Pancreas (tissue), 10 donors: ENCODE measurements at regions not wholly inside any gene's neighbourhood (a gene's known extent, or its start where the extent isn't known, plus 50 kb on each side); places are given as distances from the start of the nearest gene placed in this dataset.

ENCODE experiments used
- ATAC-seq, 4 donors: fragments of 200-7000 bp; cut with Tn5 transposase; one replicate each; pipeline versions ENCODE4 v1.8.0 to v1.9.1; 2020; ENCODE audit warnings: mild to moderate bottlenecking in 4 of 4, moderate library complexity in 4 of 4
- DNase-seq, 6 donors: peaks; one replicate each; pipeline ENCODE4 v3.0.0-alpha.2; 2020
- FAIRE-seq: peaks from 2 replicates; lab custom pipeline; 2012; peaks lifted over from hg19 to GRCh38; lab: Jason Lieb, UNC
- H3K27ac ChIP-seq, 4 donors: fragments of 200-600 bp; sonication (generic); 1 replicate in 3 of 4; 2 replicates in 1 of 4; pipeline versions ENCODE4 v1.5.0 to v1.8.0; 2020
- H3K27me3 ChIP-seq, 4 donors: fragments of 200-600 bp; one replicate each; pipeline ENCODE4 v1.8.0; 2021
- H3K36me3 ChIP-seq, 3 donors: fragments of 200-600 bp; sonication (generic) in 1 of 3; one replicate each; pipeline versions ENCODE4 v1.5.0 to v1.8.0; 2020 to 2021
- H3K4me1 ChIP-seq, 3 donors: fragments of 200-600 bp; one replicate each; pipeline ENCODE4 v1.8.0; 2021
- H3K4me3 ChIP-seq, 4 donors: fragments of 200-600 bp; sonication (generic) in 2 of 4; one replicate each; pipeline versions ENCODE4 v1.5.0 to v1.8.0; 2020 to 2021
- H3K9me3 ChIP-seq, 4 donors: fragments of 200-600 bp; one replicate each; pipeline ENCODE4 v1.8.0; 2021
- WGBS, 2 donors: extraction: QIAGEN DNeasy Blood & Tissue Kit; methylation state at CpG; one replicate each; pipeline ENCODE4 v1.1.7; 2013; 5-methylcytosine and 5-hydroxymethylcytosine counted together
- intact Hi-C, 3 donors: fragments of 100-400 bp; cut with DNase I; formaldehyde crosslinking; loops; one replicate each; pipeline versions ENCODE4 v1.11.1 to v1.14.2; 2022
- TF ChIP-seq, protein P1 (sequence below), 4 donors: fragments of 200-600 bp; sonication (generic) in 3 of 4; IDR thresholded peaks; one replicate each; pipeline versions ENCODE4 v1.5.0 to v1.8.0; 2021; ENCODE audit warnings: antibody characterized with exemption in 4 of 4
- donor health status: healthy with polysubstance abuse.
- donor health status: DM: no; HTN: no; CAD: no; lungs with moderate emphysema.
- donor health status: DM: no; HTN: no; CAD: no.
- donor health status: control.
- donor health status: control.
- donor health status: Bipolar disorder and iron deficiency.
- donor health status: DM: yes; HTN: yes; CAD: no.
- donor health status: DM: no; HTN: no; CAD: no.
- donor health status: DM: no; HTN: no; CAD: no.
- donor health status: DM: yes; HTN: yes; CAD: no.

GRCh38 chr20:59453759-59454560 lies 150.4 kb upstream of the PHACTR3 start:
- ATAC-seq (no peak), DNase-seq (no peak), FAIRE-seq (no peak)
- intact Hi-C loops = loop anchor here in 1 of 3 donors (10.0 kb wide), 1 partner anchor 599 kb away; the partner anchor contains the start of genes GNAS and GNAS-AS1
- TF ChIP-seq, protein P1, sequence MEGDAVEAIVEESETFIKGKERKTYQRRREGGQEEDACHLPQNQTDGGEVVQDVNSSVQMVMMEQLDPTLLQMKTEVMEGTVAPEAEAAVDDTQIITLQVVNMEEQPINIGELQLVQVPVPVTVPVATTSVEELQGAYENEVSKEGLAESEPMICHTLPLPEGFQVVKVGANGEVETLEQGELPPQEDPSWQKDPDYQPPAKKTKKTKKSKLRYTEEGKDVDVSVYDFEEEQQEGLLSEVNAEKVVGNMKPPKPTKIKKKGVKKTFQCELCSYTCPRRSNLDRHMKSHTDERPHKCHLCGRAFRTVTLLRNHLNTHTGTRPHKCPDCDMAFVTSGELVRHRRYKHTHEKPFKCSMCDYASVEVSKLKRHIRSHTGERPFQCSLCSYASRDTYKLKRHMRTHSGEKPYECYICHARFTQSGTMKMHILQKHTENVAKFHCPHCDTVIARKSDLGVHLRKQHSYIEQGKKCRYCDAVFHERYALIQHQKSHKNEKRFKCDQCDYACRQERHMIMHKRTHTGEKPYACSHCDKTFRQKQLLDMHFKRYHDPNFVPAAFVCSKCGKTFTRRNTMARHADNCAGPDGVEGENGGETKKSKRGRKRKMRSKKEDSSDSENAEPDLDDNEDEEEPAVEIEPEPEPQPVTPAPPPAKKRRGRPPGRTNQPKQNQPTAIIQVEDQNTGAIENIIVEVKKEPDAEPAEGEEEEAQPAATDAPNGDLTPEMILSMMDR (IDR thresholded peaks at IDR 0.05) = no peak
- H3K9me3 ChIP-seq = no peaks in the 10 kb centered on the region
- 86 to 88% methylated on average over 15 of the region's 15 CpGs for WGBS, 2 donors
- H3K36me3 ChIP-seq = no peaks in the 10 kb centered on the region
- H3K4me1 ChIP-seq = peaks cover 0 to 5% (median 0%) of the 10 kb centered on the region in 3 donors
- H3K27me3 ChIP-seq = no peaks in the 10 kb centered on the region
- no peak overlapping the region for H3K27ac ChIP-seq
- no peak overlapping the region for H3K4me3 ChIP-seq

DNA sequence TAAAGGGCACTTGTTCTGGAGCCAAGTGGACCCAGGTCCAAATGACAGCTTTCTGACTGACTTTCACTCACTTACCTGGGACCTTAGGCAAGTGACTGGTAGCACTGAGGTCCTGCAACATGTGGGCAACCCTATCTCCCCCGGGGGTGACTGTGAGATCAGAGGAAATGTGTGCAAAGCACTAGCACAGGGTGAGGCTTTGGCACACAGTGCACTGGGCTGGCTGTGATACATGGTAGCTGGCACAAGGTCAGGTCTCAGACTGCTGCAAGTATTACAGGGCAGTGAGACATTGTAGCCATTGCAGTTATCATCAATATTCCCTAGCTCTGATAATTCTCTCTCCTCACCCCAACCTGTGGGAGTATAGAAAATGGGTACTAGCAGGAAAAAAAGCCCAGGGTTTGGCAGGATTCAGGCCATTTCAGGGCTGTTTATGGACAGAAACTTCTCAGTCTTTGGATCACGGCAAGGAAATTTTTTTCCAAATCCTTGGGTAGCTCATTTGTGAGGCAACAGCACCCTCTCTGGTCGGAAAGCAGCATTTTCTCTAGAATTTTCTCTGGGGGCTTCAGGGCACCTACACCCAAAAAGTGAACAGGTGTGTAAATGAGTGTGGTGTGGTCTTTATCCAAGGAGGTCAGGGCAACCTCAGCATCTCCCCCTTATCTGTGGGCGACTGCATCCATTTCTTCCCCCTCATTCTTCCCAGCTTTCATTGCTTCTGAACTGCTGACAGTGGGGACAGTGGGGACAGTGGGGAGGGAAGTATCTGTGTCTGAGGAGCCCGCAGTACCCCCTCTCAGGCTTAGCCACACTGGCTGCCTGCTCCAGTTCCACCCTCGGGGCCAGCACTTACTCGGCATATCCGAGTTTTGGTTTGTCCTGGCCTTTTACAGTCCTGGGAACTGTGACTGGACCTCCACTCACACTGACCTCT lies 148.7 kb upstream of the PHACTR3 start:
- Histone ChIP-seq H3K9me3 (no peaks in the 10 kb centered on the region), H3K4me1 (peaks cover 0 to 5% (median 0%) of the 10 kb centered on the region in 3 donors), H3K27ac (no peak overlapping the region), H3K36me3 (no peaks in the 10 kb centered on the region), H3K4me3 (no peak overlapping the region), H3K27me3 (no peaks in the 10 kb centered on the region)
- ATAC-seq (peak; percentile 69 to 94 (median 84)), FAIRE-seq (no peak), DNase-seq (peak in 4 of 6 donors; percentile 24 to 46 (median 35))
- intact Hi-C loops = loop anchor here in 1 of 3 donors (10.0 kb wide), 1 partner anchor 601 kb away; the partner anchor contains the start of genes GNAS and GNAS-AS1
- TF ChIP-seq, protein P1 (IDR thresholded peaks at IDR 0.05) = peak in 3 of 4 donors; percentile 33 to 48 (median 43)
- WGBS, 2 donors = 22 to 27% methylated on average over 8 of the region's 8 CpGs

DNA sequence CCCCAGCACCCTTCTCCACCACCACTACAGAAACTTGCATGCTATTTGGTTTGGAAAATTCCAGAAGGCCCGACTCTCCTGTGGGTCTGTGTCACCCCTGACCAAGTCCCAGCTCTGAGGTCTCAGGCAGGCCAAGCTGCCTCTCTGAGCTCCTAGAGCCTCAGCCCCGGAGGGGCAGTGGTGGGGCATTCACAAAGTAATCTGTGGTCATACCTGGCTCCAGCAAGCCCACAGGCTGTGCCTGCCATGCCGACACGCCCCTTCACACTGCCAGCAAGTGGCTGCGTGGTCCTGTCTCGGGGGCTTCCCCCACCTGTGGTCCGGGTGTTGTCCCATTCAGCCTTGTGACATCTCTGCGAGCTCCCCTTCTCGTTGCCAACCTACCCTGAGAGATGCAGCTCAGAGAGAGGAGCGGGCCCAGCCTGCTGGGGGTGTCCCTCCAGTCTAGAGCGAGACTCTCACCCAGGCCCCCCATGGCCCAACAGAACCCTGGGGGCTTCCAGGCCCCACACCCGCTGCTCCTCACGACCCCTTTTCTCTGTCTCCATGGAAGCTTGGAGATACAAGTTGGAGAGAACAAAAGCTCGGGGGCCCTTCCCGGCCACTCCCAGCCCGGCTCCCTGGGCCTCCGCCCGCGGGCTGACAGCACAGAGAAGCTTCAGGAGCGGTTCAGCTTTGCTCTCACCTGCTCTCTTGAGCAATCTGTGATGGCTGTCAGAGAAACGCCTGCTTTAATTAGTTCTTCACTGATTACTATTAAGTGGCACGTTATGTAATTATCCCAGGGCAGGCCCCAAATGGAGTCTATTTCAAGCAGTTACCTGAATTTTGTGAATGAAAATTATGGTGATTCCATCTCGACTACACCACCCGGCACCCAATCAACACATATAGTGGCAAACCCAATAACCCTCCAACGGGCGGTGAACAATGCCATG lies 147.7 kb upstream of the PHACTR3 start:
- FAIRE-seq = no peak
- peaks cover 0 to 5% (median 0%) of the 10 kb centered on the region in 3 donors for H3K4me1 ChIP-seq
- WGBS, 2 donors = 57 to 67% methylated on average over 26 of the region's 26 CpGs
- H3K36me3 ChIP-seq = no peaks in the 10 kb centered on the region
- no peak overlapping the region for H3K27ac ChIP-seq
- ATAC-seq = peak in 1 of 4 donors; percentile 9
- TF ChIP-seq, protein P1 (IDR thresholded peaks at IDR 0.05) = no peak
- no peaks in the 10 kb centered on the region for H3K9me3 ChIP-seq
- no peak for DNase-seq
- intact Hi-C loops = loop anchor here in 1 of 3 donors (10.0 kb wide), 1 partner anchor 602 kb away; the partner anchor contains the start of genes GNAS and GNAS-AS1
- no peaks in the 10 kb centered on the region for H3K27me3 ChIP-seq
- no peak overlapping the region for H3K4me3 ChIP-seq

DNA sequence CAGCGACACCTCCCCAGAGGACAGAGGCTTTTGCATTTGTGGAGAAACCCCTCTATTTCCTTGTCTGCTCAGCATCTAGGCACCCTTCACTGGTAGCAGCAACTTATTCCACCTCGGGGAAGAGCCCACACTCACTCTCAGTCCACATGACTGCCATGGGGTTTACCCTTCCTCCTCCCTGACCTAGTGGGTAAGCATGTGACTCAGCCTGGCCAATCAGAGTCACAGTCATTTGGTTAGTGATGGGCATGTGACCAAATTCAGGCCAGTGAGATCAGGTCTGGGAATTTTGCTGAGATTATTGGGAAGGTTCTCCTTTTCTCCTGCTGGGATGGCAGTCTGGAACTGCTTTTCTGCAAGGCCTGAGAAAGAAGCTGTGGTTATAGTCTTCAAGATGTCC lies 145.7 kb upstream of the PHACTR3 start:
- Histone ChIP-seq H3K4me3 (no peak overlapping the region), H3K4me1 (peaks cover 0 to 5% (median 0%) of the 10 kb centered on the region in 3 donors), H3K36me3 (no peaks in the 10 kb centered on the region), H3K9me3 (no peaks in the 10 kb centered on the region), H3K27ac (no peak overlapping the region), H3K27me3 (no peaks in the 10 kb centered on the region)
- 64 to 84% methylated on average over 2 of the region's 2 CpGs for WGBS, 2 donors
- DNase-seq (no peak), ATAC-seq (no peak), FAIRE-seq (no peak)
- intact Hi-C loops = loop anchor here in 1 of 3 donors (10.0 kb wide), 1 partner anchor 604 kb away; the partner anchor contains the start of genes GNAS and GNAS-AS1
- TF ChIP-seq, protein P1 (IDR thresholded peaks at IDR 0.05) = no peak
